WERI-Rb-1 (cell line): ENCODE measurements at regions not wholly inside any gene's neighbourhood (a gene's known extent, or its start where the extent isn't known, plus 50 kb on each side); places are given as distances from the start of the nearest gene placed in this dataset.
"Not testable (repeated sequence)": the region's sequence is repeated elsewhere in the genome, so short reads cannot be mapped to it uniquely, and the experiment has no call there.

Experiments used
- DNase-seq: peaks from one replicate; pipeline ENCODE4 v3.0.0-alpha.2; 2020
- H3K27ac ChIP-seq: fragments of 250-450 bp; sonication (Bioruptor Pico); 2 replicates; pipeline ENCODE4 v1.5.1; 2020; ENCODE audit warnings: mild to moderate bottlenecking, moderate library complexity
- H3K27me3 ChIP-seq: fragments of 250-450 bp; sonication (Bioruptor Pico); 2 replicates; pipeline ENCODE4 v1.5.1; 2021; ENCODE audit warnings: mild to moderate bottlenecking, low read depth, moderate library complexity; ENCODE audit not compliant: insufficient read depth, severe bottlenecking
- H3K36me3 ChIP-seq: fragments of 250-450 bp; sonication (Bioruptor Pico); 2 replicates; pipeline ENCODE4 v1.5.1; 2020; ENCODE audit warnings: mild to moderate bottlenecking, moderate library complexity
- H3K4me3 ChIP-seq: 2 replicates; pipeline ENCODE4 v1.5.1; 2011; ENCODE audit warnings: low read depth, mild to moderate bottlenecking, control low read depth, low read length
- H3K9me3 ChIP-seq: fragments of 250-450 bp; sonication (Bioruptor Pico); 2 replicates; pipeline ENCODE4 v1.5.1; 2021; ENCODE audit warnings: mild to moderate bottlenecking, moderate library complexity; ENCODE audit not compliant: severe bottlenecking
- TF ChIP-seq, protein P1 (sequence below): IDR thresholded peaks from 2 replicates; pipeline ENCODE4 v1.5.1; 2011; ENCODE audit warnings: low read depth, mild to moderate bottlenecking, control low read depth, inconsistent platforms, low read length

DNA sequence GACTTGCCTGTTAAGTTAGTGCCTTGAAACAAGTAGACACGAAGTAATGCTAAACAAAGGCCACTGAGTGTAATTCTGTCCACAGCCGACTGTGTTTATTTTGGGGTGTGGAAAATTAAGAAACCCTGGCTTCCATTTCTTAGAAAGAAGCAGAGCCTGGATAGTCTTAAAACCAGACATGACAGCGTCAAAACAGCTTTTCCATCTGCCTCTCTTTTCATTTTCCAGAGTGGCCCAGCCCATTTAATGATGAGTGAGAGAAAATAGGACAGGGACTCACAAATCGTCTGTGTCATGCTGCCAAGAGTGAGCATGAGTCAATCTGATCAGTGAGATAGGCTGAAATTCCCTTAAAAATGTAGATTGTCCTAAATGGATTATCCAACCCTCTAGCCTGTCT is 485.9 kb downstream of the JRKL start:
- H3K36me3 ChIP-seq = no peaks in the 10 kb centered on the region
- no peak overlapping the region for H3K4me3 ChIP-seq
- TF ChIP-seq, protein P1, sequence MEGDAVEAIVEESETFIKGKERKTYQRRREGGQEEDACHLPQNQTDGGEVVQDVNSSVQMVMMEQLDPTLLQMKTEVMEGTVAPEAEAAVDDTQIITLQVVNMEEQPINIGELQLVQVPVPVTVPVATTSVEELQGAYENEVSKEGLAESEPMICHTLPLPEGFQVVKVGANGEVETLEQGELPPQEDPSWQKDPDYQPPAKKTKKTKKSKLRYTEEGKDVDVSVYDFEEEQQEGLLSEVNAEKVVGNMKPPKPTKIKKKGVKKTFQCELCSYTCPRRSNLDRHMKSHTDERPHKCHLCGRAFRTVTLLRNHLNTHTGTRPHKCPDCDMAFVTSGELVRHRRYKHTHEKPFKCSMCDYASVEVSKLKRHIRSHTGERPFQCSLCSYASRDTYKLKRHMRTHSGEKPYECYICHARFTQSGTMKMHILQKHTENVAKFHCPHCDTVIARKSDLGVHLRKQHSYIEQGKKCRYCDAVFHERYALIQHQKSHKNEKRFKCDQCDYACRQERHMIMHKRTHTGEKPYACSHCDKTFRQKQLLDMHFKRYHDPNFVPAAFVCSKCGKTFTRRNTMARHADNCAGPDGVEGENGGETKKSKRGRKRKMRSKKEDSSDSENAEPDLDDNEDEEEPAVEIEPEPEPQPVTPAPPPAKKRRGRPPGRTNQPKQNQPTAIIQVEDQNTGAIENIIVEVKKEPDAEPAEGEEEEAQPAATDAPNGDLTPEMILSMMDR = no peak
- H3K9me3 ChIP-seq = peaks cover 3% of the 10 kb centered on the region
- no peaks in the 10 kb centered on the region for H3K27me3 ChIP-seq
- no peak for DNase-seq
- H3K27ac ChIP-seq = no peak overlapping the region

DNA sequence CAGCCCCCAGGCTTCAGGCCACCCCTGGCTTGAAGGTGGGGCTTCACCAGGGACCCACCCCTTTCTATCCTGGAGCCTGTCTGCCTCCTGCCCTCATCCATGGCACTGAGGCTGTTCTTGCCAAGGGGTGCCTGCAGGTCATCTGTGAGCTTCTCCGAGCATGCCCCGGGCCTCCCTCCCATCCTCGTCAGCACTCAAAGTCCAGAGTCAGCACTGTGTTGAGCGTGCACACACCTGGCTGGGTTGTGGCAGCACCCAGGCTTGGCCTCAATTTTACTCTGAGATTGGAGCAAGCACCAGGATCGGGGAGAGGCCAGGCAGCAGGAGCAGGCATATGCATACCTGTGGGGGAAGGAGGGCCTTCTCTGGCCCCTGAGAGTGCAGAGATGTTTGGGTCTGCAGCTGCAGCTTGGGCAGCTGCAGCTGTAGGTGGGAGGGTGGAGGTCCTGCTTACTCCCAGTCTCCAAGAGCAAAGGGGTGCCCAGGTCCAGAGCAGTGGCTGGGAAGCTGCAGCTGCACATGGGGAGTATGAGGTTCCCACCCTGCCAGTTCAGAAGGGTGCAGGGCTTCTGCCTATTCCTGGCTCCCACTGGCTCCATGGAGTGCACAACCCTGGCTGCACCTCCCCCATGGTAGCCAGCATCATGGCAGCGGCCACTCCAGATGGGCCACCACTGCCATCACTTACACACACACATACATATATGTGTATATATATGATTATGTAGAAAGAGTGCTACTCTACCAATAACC is 488.7 kb downstream of the JRKL start:
- Histone ChIP-seq H3K9me3 (peaks cover 3% of the 10 kb centered on the region), H3K36me3 (no peaks in the 10 kb centered on the region), H3K27ac (no peak overlapping the region), H3K4me3 (no peak overlapping the region), H3K27me3 (no peaks in the 10 kb centered on the region)
- DNase-seq = no peak
- TF ChIP-seq, protein P1 = no peak

DNA sequence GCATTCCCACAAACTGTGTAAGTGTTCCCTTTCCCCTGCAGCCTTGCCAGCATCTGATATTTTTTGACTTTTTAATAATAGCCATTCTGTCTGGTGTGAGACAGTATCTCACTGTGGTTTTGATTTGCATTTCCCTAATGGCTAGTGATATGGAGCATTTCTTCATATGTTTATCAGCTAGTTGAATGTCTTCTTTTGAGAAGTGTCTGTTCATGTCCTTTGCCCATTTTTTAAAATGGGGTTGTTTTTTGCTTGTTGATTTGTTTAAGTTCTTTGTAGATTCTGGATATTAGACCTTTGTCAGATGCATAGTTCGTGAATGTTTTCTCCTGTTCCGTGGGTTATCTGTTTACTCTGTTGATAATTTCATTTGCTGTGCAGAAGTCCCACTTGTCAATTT is 492.8 kb downstream of the JRKL start:
- H3K27me3 ChIP-seq, H3K36me3 ChIP-seq, H3K4me3 ChIP-seq, DNase-seq, H3K27ac ChIP-seq, H3K9me3 ChIP-seq: not testable (repeated sequence)

DNA sequence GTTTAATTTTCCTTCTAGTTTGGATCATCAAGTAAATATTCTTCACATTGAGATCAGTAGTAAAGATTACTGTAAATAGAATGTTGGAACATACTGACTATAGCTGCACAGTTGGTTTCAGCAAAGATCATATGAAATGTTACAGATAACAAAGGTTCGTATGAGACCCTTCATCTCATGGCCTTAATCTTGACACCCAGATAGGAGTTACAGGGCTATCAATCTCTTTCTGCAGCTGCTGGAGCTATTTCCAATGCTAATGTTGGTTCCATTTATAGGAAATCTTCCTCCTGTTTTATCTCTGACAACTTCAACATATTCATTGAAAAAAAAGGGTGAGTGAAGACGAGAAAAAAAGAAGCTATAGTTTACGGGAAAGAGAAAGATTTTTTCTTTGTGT is 495.6 kb downstream of the JRKL start:
- no peaks in the 10 kb centered on the region for H3K9me3 ChIP-seq
- TF ChIP-seq, protein P1 = no peak
- H3K36me3 ChIP-seq = no peaks in the 10 kb centered on the region
- H3K4me3 ChIP-seq = no peak overlapping the region
- H3K27ac ChIP-seq = no peak overlapping the region
- DNase-seq = no peak
- no peaks in the 10 kb centered on the region for H3K27me3 ChIP-seq

GRCh38 chr11:96885912-96886311 is 496.1 kb downstream of the JRKL start:
- Histone ChIP-seq H3K27me3 (no peaks in the 10 kb centered on the region), H3K27ac (no peak overlapping the region), H3K36me3 (no peaks in the 10 kb centered on the region), H3K9me3 (no peaks in the 10 kb centered on the region), H3K4me3 (no peak overlapping the region)
- TF ChIP-seq, protein P1 = no peak
- no peak for DNase-seq

- no peak overlapping the region for H3K27ac ChIP-seq
- TF ChIP-seq, protein P1 = no peak
Observed at GRCh38 chr11:96893988-96894387, 504.2 kb downstream of the JRKL start.

More at GRCh38 chr11:96893988-96894387, 504.2 kb downstream of the JRKL start:
- no peak overlapping the region for H3K4me3 ChIP-seq
- no peaks in the 10 kb centered on the region for H3K27me3 ChIP-seq
- H3K36me3 ChIP-seq = no peaks in the 10 kb centered on the region
- no peaks in the 10 kb centered on the region for H3K9me3 ChIP-seq
- DNase-seq = no peak
